Neural progenitor cell (in vitro differentiated cells): ENCODE measurements at regions not wholly inside any gene's neighbourhood (a gene's known extent, or its start where the extent isn't known, plus 50 kb on each side); places are given as distances from the start of the nearest gene placed in this dataset.

Experiments
- CTCF ChIP-seq: fragments of 200-600 bp; sonication (generic); IDR thresholded peaks from 2 replicates; pipeline ENCODE4 v1.5.1; 2017; ENCODE audit warnings: antibody characterized with exemption, mild to moderate bottlenecking
- EZH2 ChIP-seq: fragments of 200-600 bp; sonication (generic); IDR thresholded peaks from 2 replicates; pipeline ENCODE4 v1.6.1; 2017; ENCODE audit warnings: antibody characterized with exemption, mild to moderate bottlenecking, moderate library complexity
- EZH2phosphoT487 ChIP-seq: fragments of 200-600 bp; sonication (generic); IDR thresholded peaks from 2 replicates; pipeline ENCODE4 v1.6.1; 2017; ENCODE audit warnings: antibody characterized with exemption

DNA sequence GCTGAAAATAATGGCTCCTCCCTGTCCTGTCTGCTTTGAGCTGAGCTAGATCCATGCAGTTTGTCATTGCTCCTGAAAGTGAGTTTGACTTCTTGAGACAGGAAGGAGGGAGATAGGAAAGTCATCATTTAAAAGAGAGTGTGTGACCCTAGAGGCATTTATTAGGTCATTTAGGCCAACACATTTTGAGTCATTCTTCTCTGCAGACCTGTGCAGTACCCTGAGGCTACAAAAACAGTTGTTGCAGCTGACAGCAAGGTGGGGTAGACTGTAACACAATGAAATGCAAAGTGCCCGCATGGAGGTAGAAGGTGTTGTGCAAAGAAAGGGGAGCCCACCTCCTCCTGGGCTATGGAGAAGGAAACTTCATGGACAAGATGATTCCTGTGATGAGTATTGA lies 102.8 kb upstream of the PFN2 start:
- TF ChIP-seq CTCF (no peak), EZH2 (no peak), EZH2phosphoT487 (no peak)
